Mesendoderm (in vitro differentiated cells): ENCODE measurements at regions not wholly inside any gene's neighbourhood (a gene's known extent, or its start where the extent isn't known, plus 50 kb on each side); places are given as distances from the start of the nearest gene placed in this dataset.

Source experiments
- DNase-seq: peaks from one replicate; pipeline ENCODE4 v3.0.0; 2013
- H2AK5ac ChIP-seq: 2 replicates; pipeline ENCODE4 v1.6.1; 2013; ENCODE audit warnings: low read length, inconsistent platforms
- H2BK120ac ChIP-seq: 2 replicates; pipeline ENCODE4 v1.6.1; 2013; ENCODE audit warnings: low read depth, mild to moderate bottlenecking, low read length, moderate library complexity, mixed read lengths
- H2BK15ac ChIP-seq: replicated peaks from 2 replicates; pipeline ENCODE4 v1.6.1; 2013; ENCODE audit warnings: low read depth, mild to moderate bottlenecking, moderate library complexity
- H2BK5ac ChIP-seq: 2 replicates; pipeline ENCODE4 v1.6.1; 2013; ENCODE audit warnings: low read length, inconsistent platforms
- H3K18ac ChIP-seq: 2 replicates; pipeline ENCODE4 v1.6.1; 2013; ENCODE audit warnings: mild to moderate bottlenecking, low read length, mixed read lengths
- H3K23ac ChIP-seq: one replicate; pipeline ENCODE4 v1.6.1; 2013; ENCODE audit warnings: low read length
- H3K27ac ChIP-seq: 2 replicates; pipeline ENCODE4 v1.5.1; 2013; ENCODE audit warnings: low read depth, mild to moderate bottlenecking, inconsistent platforms, low read length, moderate library complexity
- H3K27me3 ChIP-seq: 2 replicates; pipeline ENCODE4 v1.6.1; 2013; ENCODE audit warnings: low read length, control low read depth, mild to moderate bottlenecking, inconsistent platforms; ENCODE audit not compliant: insufficient read depth, poor library complexity
- H3K36me3 ChIP-seq: 2 replicates; pipeline ENCODE4 v1.6.1; 2013; ENCODE audit warnings: low read length, inconsistent platforms; ENCODE audit not compliant: control insufficient read depth, insufficient read depth
- H3K4ac ChIP-seq: one replicate; pipeline ENCODE4 v1.6.1; 2013; ENCODE audit warnings: low read depth, mild to moderate bottlenecking, low read length, moderate library complexity
- H3K4me1 ChIP-seq: 2 replicates; pipeline ENCODE4 v1.6.1; 2013; ENCODE audit warnings: low read depth, low read length, inconsistent platforms; ENCODE audit not compliant: control insufficient read depth
- H3K4me2 ChIP-seq: 2 replicates; pipeline ENCODE4 v1.6.1; 2013; ENCODE audit warnings: low read length
- H3K4me3 ChIP-seq: 2 replicates; pipeline ENCODE4 v1.5.1; 2013; ENCODE audit warnings: mild to moderate bottlenecking, low read length
- H3K56ac ChIP-seq: one replicate; pipeline ENCODE4 v1.6.1; 2013; ENCODE audit warnings: low read length
- H3K79me1 ChIP-seq: 2 replicates; pipeline ENCODE4 v1.6.1; 2013; ENCODE audit warnings: low read length, inconsistent platforms
- H3K79me2 ChIP-seq: 2 replicates; pipeline ENCODE4 v1.6.1; 2013; ENCODE audit warnings: mild to moderate bottlenecking, low read length; ENCODE audit not compliant: control insufficient read depth, insufficient read depth
- H3K9ac ChIP-seq: 2 replicates; pipeline ENCODE4 v1.6.1; 2013; ENCODE audit warnings: low read length, inconsistent platforms
- H4K5ac ChIP-seq: one replicate; pipeline ENCODE4 v1.6.1; 2013; ENCODE audit warnings: low read length
- H4K8ac ChIP-seq: one replicate; pipeline ENCODE4 v1.6.1; 2013; ENCODE audit warnings: low read depth, mild to moderate bottlenecking, control low read depth, low read length, moderate library complexity
- WGBS: extraction: QIAGEN DNeasy Blood & Tissue Kit; methylation state at CpG from one replicate; pipeline ENCODE4 v1.1.7; 2013; ENCODE audit warnings: low lambda C conversion rate, missing lambda C conversion rate; ENCODE audit not compliant: insufficient coverage; ENCODE audit errors: extremely low coverage; 5-methylcytosine and 5-hydroxymethylcytosine counted together

DNA sequence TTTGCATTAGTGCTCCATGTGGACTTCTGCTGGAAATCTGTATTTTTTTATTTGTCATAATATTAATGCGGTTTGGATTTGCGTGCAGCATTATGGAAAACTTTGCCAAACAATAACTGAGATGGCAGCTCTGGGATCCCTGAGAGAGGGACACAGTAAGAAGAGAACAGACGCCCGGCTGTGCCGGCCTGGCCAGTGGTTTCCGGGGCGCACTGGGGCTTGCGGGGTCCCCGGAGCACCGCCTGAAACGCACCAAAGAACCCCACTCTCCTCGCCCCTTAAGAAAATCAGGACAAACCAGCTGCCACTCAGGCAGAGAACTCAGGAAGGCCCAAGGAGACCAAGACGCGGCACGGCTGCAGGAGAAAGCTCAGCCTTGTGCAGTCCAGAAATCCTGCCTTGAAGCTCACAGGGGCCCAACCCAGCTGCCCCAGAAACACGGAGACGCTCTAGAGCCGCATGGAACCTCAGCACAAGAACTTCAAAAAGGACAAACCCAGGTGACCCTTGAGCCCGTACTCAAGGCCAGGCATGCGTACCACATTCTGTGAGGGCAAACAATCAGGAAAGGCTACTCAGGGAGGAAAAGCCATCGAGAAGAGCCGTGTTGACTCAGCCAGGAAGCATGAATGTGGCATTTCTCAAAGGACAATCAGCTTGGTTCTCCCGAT, 226.5 kb upstream of the CDYL start:
- DNase-seq: no peak
- Histone ChIP-seq H3K56ac (no peak overlapping the region), H3K4me3 (no peak overlapping the region), H3K27me3 (no peaks in the 10 kb centered on the region), H2BK120ac (no peak overlapping the region), H3K18ac (no peak overlapping the region), H2AK5ac (no peak overlapping the region), H3K79me1 (no peaks in the 10 kb centered on the region), H3K79me2 (no peaks in the 10 kb centered on the region), H3K9ac (no peak overlapping the region), H2BK5ac (no peak overlapping the region), H3K4me1 (no peaks in the 10 kb centered on the region), H2BK15ac (no peak overlapping the region), H3K27ac (no peak overlapping the region), H4K5ac (no peak overlapping the region), H3K36me3 (no peaks in the 10 kb centered on the region), H3K23ac (no peak overlapping the region), H4K8ac (no peak overlapping the region), H3K4me2 (no peak overlapping the region), H3K4ac (no peak overlapping the region)
- WGBS: no CpG with 5 or more reads among the region's 23 CpGs

DNA sequence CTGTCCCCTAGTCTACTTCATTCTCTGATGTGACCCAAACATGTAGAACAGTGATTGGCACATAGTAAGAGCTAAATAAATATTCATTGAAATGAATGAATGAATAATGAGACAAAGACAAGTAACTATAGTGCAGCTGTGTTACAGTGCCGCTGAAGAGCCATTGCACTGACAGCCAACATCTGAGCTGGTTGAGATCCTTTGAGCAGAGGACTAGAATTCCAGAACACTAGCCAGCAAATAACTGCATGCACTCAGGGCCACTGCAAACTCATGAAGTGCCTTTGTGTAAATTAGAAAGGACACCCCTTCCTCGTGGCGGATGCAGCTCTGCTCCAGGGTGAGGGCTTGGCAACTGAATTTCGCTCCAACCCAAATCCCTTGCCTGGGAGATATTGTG, 230.3 kb upstream of the CDYL start:
- Histone ChIP-seq H4K5ac (no peak overlapping the region), H2BK5ac (no peak overlapping the region), H3K4me2 (no peak overlapping the region), H3K79me1 (no peaks in the 10 kb centered on the region), H3K27ac (no peak overlapping the region), H3K36me3 (no peaks in the 10 kb centered on the region), H3K79me2 (no peaks in the 10 kb centered on the region), H3K27me3 (no peaks in the 10 kb centered on the region), H3K9ac (no peak overlapping the region), H3K4me3 (no peak overlapping the region), H3K18ac (no peak overlapping the region), H3K4ac (no peak overlapping the region), H3K23ac (no peak overlapping the region), H3K56ac (no peak overlapping the region), H2BK15ac (no peak overlapping the region), H3K4me1 (no peaks in the 10 kb centered on the region), H2BK120ac (no peak overlapping the region), H2AK5ac (no peak overlapping the region), H4K8ac (no peak overlapping the region)
- DNase-seq: no peak
- no CpG with 5 or more reads among the region's 4 CpGs for WGBS

- H3K9ac ChIP-seq: no peak overlapping the region
- H3K56ac ChIP-seq: no peak overlapping the region
- H2BK15ac ChIP-seq: no peak overlapping the region
- H2BK120ac ChIP-seq: no peak overlapping the region
- H2AK5ac ChIP-seq: no peak overlapping the region
- H3K4ac ChIP-seq: no peak overlapping the region
- WGBS: 100% methylated on average over 1 of the region's 2 CpGs
- H3K4me2 ChIP-seq: no peak overlapping the region
- no peaks in the 10 kb centered on the region for H3K27me3 ChIP-seq
- no peak overlapping the region for H4K5ac ChIP-seq
- no peak overlapping the region for H4K8ac ChIP-seq
- DNase-seq: no peak
- no peaks in the 10 kb centered on the region for H3K4me1 ChIP-seq
- no peaks in the 10 kb centered on the region for H3K36me3 ChIP-seq
- no peak overlapping the region for H3K23ac ChIP-seq
- no peak overlapping the region for H3K4me3 ChIP-seq
- H2BK5ac ChIP-seq: no peak overlapping the region
- H3K79me1 ChIP-seq: no peaks in the 10 kb centered on the region
- H3K27ac ChIP-seq: no peak overlapping the region
- H3K18ac ChIP-seq: no peak overlapping the region
- no peaks in the 10 kb centered on the region for H3K79me2 ChIP-seq
Measured at GRCh38 chr6:4543596-4543995, 232.6 kb upstream of the CDYL start.

- Histone ChIP-seq H3K27ac (no peak overlapping the region), H4K5ac (no peak overlapping the region), H3K4ac (no peak overlapping the region), H2AK5ac (no peak overlapping the region), H3K4me1 (no peaks in the 10 kb centered on the region), H3K79me2 (no peaks in the 10 kb centered on the region), H3K36me3 (no peaks in the 10 kb centered on the region), H3K4me2 (no peak overlapping the region), H3K9ac (no peak overlapping the region), H2BK15ac (no peak overlapping the region), H3K27me3 (no peaks in the 10 kb centered on the region), H3K79me1 (no peaks in the 10 kb centered on the region), H3K18ac (no peak overlapping the region), H3K4me3 (no peak overlapping the region), H4K8ac (no peak overlapping the region), H3K23ac (no peak overlapping the region), H2BK120ac (no peak overlapping the region), H2BK5ac (no peak overlapping the region), H3K56ac (no peak overlapping the region)
- no peak for DNase-seq
- WGBS: no CpG with 5 or more reads among the region's 1 CpG
Measured at GRCh38 chr6:4533576-4533975, 242.6 kb upstream of the CDYL start.

DNA sequence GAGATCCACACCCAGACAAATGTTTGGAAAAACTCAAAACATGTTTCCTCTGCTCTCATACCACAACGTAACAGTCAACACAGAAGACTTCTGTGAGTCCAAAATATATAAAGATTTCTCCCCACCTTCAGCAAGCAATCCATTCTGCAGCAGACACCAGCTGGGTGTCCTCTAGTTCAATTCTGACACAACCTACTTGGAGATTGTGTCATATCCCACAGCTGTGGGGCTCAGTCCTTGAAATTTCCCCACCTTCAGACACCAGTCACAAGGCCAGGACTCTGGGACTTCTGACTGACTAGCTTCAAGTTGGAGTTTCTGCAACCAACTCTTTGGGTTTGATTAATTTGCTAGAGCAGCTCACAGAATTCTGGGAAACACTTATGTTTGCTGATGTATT, 244.8 kb upstream of the CDYL start:
- no peaks in the 10 kb centered on the region for H3K79me2 ChIP-seq
- H3K4me1 ChIP-seq: no peaks in the 10 kb centered on the region
- H3K4me2 ChIP-seq: no peak overlapping the region
- no peaks in the 10 kb centered on the region for H3K27me3 ChIP-seq
- no peak overlapping the region for H3K4ac ChIP-seq
- H3K18ac ChIP-seq: no peak overlapping the region
- H3K4me3 ChIP-seq: no peak overlapping the region
- no peak overlapping the region for H4K5ac ChIP-seq
- no peak for DNase-seq
- no peaks in the 10 kb centered on the region for H3K79me1 ChIP-seq
- no peak overlapping the region for H2BK5ac ChIP-seq
- H2BK15ac ChIP-seq: no peak overlapping the region
- no peak overlapping the region for H3K27ac ChIP-seq
- no peak overlapping the region for H2AK5ac ChIP-seq
- no peaks in the 10 kb centered on the region for H3K36me3 ChIP-seq
- no peak overlapping the region for H3K23ac ChIP-seq
- no peak overlapping the region for H3K56ac ChIP-seq
- no peak overlapping the region for H2BK120ac ChIP-seq
- WGBS: no CpG with 5 or more reads among the region's 1 CpG
- no peak overlapping the region for H3K9ac ChIP-seq
- H4K8ac ChIP-seq: no peak overlapping the region

DNA sequence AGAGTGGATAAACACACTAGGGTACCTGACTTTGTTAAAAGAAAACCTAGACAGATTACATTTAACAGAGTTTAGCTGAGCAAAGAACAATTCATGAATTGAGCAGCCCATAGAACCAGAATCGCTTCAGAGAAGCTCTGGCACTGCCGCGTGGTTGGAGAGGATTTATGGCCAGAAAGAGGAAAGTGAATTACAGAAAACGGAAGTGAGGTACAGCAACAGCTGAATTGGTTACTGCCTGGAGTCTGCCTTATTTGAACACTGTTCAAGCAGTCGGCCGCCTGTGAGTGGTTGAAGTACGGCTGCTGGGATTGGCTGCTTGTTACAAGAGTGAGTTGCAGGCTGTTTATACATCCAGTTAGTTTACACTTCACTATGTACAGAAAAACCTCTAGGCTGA, 253.8 kb upstream of the CDYL start:
- Histone ChIP-seq H3K4me3 (no peak overlapping the region), H4K5ac (no peak overlapping the region), H3K27ac (no peak overlapping the region), H3K36me3 (no peaks in the 10 kb centered on the region), H3K4ac (no peak overlapping the region), H2BK120ac (no peak overlapping the region), H3K79me2 (no peaks in the 10 kb centered on the region), H2AK5ac (no peak overlapping the region), H4K8ac (no peak overlapping the region), H3K56ac (no peak overlapping the region), H3K79me1 (no peaks in the 10 kb centered on the region), H3K4me1 (no peaks in the 10 kb centered on the region), H3K9ac (no peak overlapping the region), H2BK15ac (no peak overlapping the region), H3K27me3 (no peaks in the 10 kb centered on the region), H3K18ac (no peak overlapping the region), H3K23ac (no peak overlapping the region), H3K4me2 (no peak overlapping the region), H2BK5ac (no peak overlapping the region)
- DNase-seq: no peak
- no CpG with 5 or more reads among the region's 7 CpGs for WGBS
